ENCODE measurements at regions not wholly inside any gene's neighbourhood (a gene's known extent, or its start where the extent isn't known, plus 50 kb on each side); places are given as distances from the start of the nearest gene placed in this dataset.

GRCh38 chr17:22301353-22301745 lies 609.0 kb downstream of the KCNJ18 start:
- 93% methylated on average over 20 of the region's 20 CpGs; no CpG with 5 or more reads in 1 of the 2 donors for WGBS, 2 donors (ENCODE audit: low coverage in 1 of 2)
- in situ Hi-C loops (cut with MboI; ENCODE audit: low pct_ligation_motif_present in 1 of 4, low pct_unique_long_range_greater_than_20kb in 1 of 4, low sequenced_read_pairs in 3 of 4), result no loop called here
- DNase-seq, result no peak
- H3K27ac ChIP-seq, result no peak overlapping the region
- H3K27me3 ChIP-seq, result no peaks in the 10 kb centered on the region
- no peaks in the 10 kb centered on the region for H3K4me1 ChIP-seq
- intact Hi-C loops (cut with DNase I; ENCODE audit: low total_unique reads), result no loop called here
- H3K4me3 ChIP-seq, result no peak overlapping the region
- peaks cover 0 to 11% of the 10 kb centered on the region in 2 donors for H3K9me3 ChIP-seq
- TF ChIP-seq CTCF (IDR thresholded peaks at IDR 0.05) (no peak), POLR2AphosphoS5 (IDR thresholded peaks at IDR 0.05) (no peak), POLR2A (IDR thresholded peaks at IDR 0.05) (no peak), EP300 (IDR thresholded peaks at IDR 0.05; ENCODE audit: low read depth) (no peak)
- no peaks in the 10 kb centered on the region for H3K36me3 ChIP-seq

DNA sequence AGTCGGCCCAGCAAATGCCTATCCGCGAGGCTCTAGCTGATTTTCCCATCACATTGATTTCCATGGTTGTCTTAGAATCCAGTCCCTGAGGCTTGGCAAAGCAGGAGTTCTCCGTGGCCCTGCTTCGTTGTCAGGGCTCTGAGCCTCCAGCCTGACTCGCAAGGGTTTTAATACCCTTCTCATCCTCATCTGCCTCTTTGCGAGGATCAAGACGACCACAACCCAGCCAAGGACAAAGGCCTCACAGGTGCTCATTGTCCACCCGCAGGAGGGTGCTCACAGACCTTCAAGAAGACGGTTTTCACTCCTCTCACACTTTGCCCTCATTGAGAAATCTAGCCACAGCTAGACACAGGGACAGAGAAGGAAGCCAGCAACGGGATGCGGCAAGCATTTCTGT lies 610.8 kb downstream of the KCNJ18 start:
- Histone ChIP-seq H3K27ac (no peak overlapping the region), H3K27me3 (no peaks in the 10 kb centered on the region), H3K4me3 (no peak overlapping the region), H3K4me1 (no peaks in the 10 kb centered on the region), H3K36me3 (no peaks in the 10 kb centered on the region), H3K9me3 (peaks cover 0 to 11% of the 10 kb centered on the region in 2 donors)
- no peak for DNase-seq
- WGBS, 2 donors (ENCODE audit: low coverage in 1 of 2), result 79 to 89% methylated on average over 7 to 12 of the region's 12 CpGs
- intact Hi-C loops (cut with DNase I; ENCODE audit: low total_unique reads) (no loop called here), in situ Hi-C loops (cut with MboI; ENCODE audit: low pct_ligation_motif_present in 1 of 4, low pct_unique_long_range_greater_than_20kb in 1 of 4, low sequenced_read_pairs in 3 of 4) (no loop called here)
- TF ChIP-seq CTCF (IDR thresholded peaks at IDR 0.05) (no peak), POLR2AphosphoS5 (IDR thresholded peaks at IDR 0.05) (no peak), EP300 (IDR thresholded peaks at IDR 0.05; ENCODE audit: low read depth) (no peak), POLR2A (IDR thresholded peaks at IDR 0.05) (no peak)

GRCh38 chr17:22303865-22304264 lies 611.5 kb downstream of the KCNJ18 start:
- TF ChIP-seq POLR2AphosphoS5 (IDR thresholded peaks at IDR 0.05) (no peak), CTCF (IDR thresholded peaks at IDR 0.05) (no peak), EP300 (IDR thresholded peaks at IDR 0.05; ENCODE audit: low read depth) (no peak)
- Histone ChIP-seq H3K9me3 (peaks cover 0 to 11% of the 10 kb centered on the region in 2 donors), H3K36me3 (no peaks in the 10 kb centered on the region), H3K27ac (no peak overlapping the region), H3K4me1 (no peaks in the 10 kb centered on the region), H3K4me3 (no peak overlapping the region), H3K27me3 (no peaks in the 10 kb centered on the region)
- in situ Hi-C loops (cut with MboI; ENCODE audit: low pct_ligation_motif_present in 1 of 4, low pct_unique_long_range_greater_than_20kb in 1 of 4, low sequenced_read_pairs in 3 of 4), result no loop called here
- intact Hi-C loops (cut with DNase I; ENCODE audit: low total_unique reads), result no loop called here
- 91% methylated on average over 12 of the region's 12 CpGs; no CpG with 5 or more reads in 1 of the 2 donors for WGBS, 2 donors (ENCODE audit: low coverage in 1 of 2)
- DNase-seq, result no peak

DNA sequence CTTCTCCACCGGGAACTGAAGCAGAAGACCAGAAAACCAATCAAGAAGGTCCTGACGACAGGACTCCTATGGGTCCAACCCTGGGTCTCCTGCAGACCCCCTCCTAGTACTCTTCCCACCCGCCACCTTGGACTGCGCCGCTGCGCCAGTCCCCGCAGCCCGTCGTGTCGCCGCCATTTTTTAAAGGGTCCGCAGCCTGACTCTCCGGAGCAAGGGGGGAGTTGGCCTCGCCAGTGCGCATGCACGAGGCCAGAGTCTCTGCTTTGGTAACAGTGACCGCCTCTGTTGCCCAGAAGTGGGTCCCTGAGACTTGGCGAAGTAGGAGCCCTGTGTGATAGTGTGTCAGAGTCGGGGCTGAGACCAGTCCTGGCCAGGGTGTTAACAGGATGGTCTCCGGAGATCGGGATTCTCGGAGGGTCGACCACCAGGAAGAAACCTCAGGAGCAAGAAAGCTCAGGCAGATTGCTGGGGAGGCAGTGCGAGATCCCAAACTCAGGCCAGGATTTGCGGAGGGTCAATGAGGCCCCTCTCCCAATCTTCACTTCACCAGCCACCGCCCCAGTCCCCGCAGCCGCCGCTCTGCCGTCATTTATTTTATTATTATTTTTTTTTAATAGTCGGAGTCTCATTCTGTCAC lies 612.5 kb downstream of the KCNJ18 start:
- WGBS, 2 donors (ENCODE audit: low coverage in 1 of 2), result 94 to 95% methylated on average over 7 to 31 of the region's 31 CpGs
- peaks cover 0 to 11% of the 10 kb centered on the region in 2 donors for H3K9me3 ChIP-seq
- intact Hi-C loops (cut with DNase I; ENCODE audit: low total_unique reads) (no loop called here), in situ Hi-C loops (cut with MboI; ENCODE audit: low pct_ligation_motif_present in 1 of 4, low pct_unique_long_range_greater_than_20kb in 1 of 4, low sequenced_read_pairs in 3 of 4) (no loop called here)
- H3K4me1 ChIP-seq, result no peaks in the 10 kb centered on the region
- H3K4me3 ChIP-seq, result no peak overlapping the region
- no peak overlapping the region for H3K27ac ChIP-seq
- no peak for TF ChIP-seq EP300 (IDR thresholded peaks at IDR 0.05; ENCODE audit: low read depth)
- TF ChIP-seq POLR2A (IDR thresholded peaks at IDR 0.05), result no peak
- TF ChIP-seq POLR2AphosphoS5 (IDR thresholded peaks at IDR 0.05), result no peak
- no peak for TF ChIP-seq CTCF (IDR thresholded peaks at IDR 0.05)
- H3K36me3 ChIP-seq, result no peaks in the 10 kb centered on the region
- DNase-seq, result no peak
- H3K27me3 ChIP-seq, result no peaks in the 10 kb centered on the region
